CD4-positive, alpha-beta T cell (primary cell): ENCODE measurements at regions not wholly inside any gene's neighbourhood (a gene's known extent, or its start where the extent isn't known, plus 50 kb on each side); places are given as distances from the start of the nearest gene placed in this dataset.

Experiments used
- ATAC-seq: fragments of 200-7000 bp; cut with Tn5 transposase; one replicate; pipeline ENCODE4 v1.10.0; 2022; ENCODE audit warnings: mild to moderate bottlenecking; ENCODE audit not compliant: poor library complexity
- CTCF ChIA-PET: fragments of 350-600 bp; sonication (Branson Sonifier 250); formaldehyde crosslinking; loops from one replicate; lab custom pipeline; 2021; ENCODE audit warnings: antibody characterized with exemption, inconsistent platforms; lab: Charles Lee
- POLR2A ChIA-PET: fragments of 350-600 bp; sonication (Branson Sonifier 250); formaldehyde crosslinking; loops from one replicate; lab custom pipeline; 2021; ENCODE audit warnings: antibody characterized with exemption, inconsistent platforms; lab: Charles Lee
- DNase-seq, 14 experiments: peaks; one replicate each; pipeline ENCODE4 v3.0.0-alpha.2; 2013 to 2020; ENCODE audit warnings: mixed read lengths in 2 of 14
- H3K27ac ChIP-seq, 2 donors: one replicate each; pipeline versions ENCODE4 v1.5.1 to v1.7.0; 2013; ENCODE audit warnings: low read length in 2 of 2, low read depth in 1 of 2, mild to moderate bottlenecking in 1 of 2
- H3K27me3 ChIP-seq, 2 experiments: 1 replicate in 1 of 2; 2 replicates in 1 of 2; pipeline versions ENCODE4 v1.6.1 to v1.7.0; 2013; ENCODE audit warnings: low read length in 2 of 2, control low read depth in 1 of 2, mild to moderate bottlenecking in 1 of 2, moderate library complexity in 1 of 2; ENCODE audit not compliant: insufficient read depth in 2 of 2, control insufficient read depth in 1 of 2
- H3K36me3 ChIP-seq: one replicate; pipeline ENCODE4 v1.6.1; 2013; ENCODE audit warnings: low read length, control low read depth; ENCODE audit not compliant: insufficient read depth
- H3K4me1 ChIP-seq: one replicate; pipeline ENCODE4 v1.6.1; 2013; ENCODE audit warnings: low read length, control low read depth; ENCODE audit not compliant: insufficient read depth
- H3K4me3 ChIP-seq: one replicate; pipeline ENCODE4 v1.5.1; 2013; ENCODE audit warnings: mild to moderate bottlenecking, low read length, moderate library complexity
- H3K9me3 ChIP-seq, 2 experiments: 1 replicate in 1 of 2; 2 replicates in 1 of 2; pipeline versions ENCODE4 v1.6.1 to v1.7.0; 2013; ENCODE audit warnings: low read length in 2 of 2, mild to moderate bottlenecking in 2 of 2, control low read depth in 1 of 2, moderate library complexity in 1 of 2; ENCODE audit not compliant: control insufficient read depth in 1 of 2, insufficient read depth in 1 of 2
- H3K27ac Mint-ChIP-seq: one replicate; pipeline ENCODE4 v1.8.0; 2020; ENCODE audit warnings: mixed read lengths
- H3K27me3 Mint-ChIP-seq: one replicate; pipeline ENCODE4 v1.8.0; 2021; ENCODE audit warnings: mixed read lengths
- H3K36me3 Mint-ChIP-seq: one replicate; pipeline ENCODE4 v1.8.0; 2021; ENCODE audit warnings: low read depth, mixed read lengths
- H3K4me1 Mint-ChIP-seq: one replicate; pipeline ENCODE4 v1.8.0; 2021; ENCODE audit warnings: low read depth, mixed read lengths
- H3K4me3 Mint-ChIP-seq: one replicate; pipeline ENCODE4 v1.8.0; 2020; ENCODE audit warnings: mild to moderate bottlenecking, mixed read lengths
- H3K9me3 Mint-ChIP-seq: one replicate; pipeline ENCODE4 v1.8.0; 2020; ENCODE audit warnings: mixed read lengths
- intact Hi-C, 2 experiments: fragments of 100-400 bp; cut with DNase I in 1 of 2; cut with micrococcal nuclease in 1 of 2; formaldehyde crosslinking; loops; one replicate each; pipeline versions ENCODE4 v1.15.1 to v1.9.0; 2023 to 2025; cut with DNase I, micrococcal nuclease
- TF ChIP-seq, protein P1 (sequence below): fragments of 200-600 bp; IDR thresholded peaks from one replicate; pipeline ENCODE4 v1.8.0; 2022; ENCODE audit warnings: antibody characterized with exemption, mild to moderate bottlenecking

DNA sequence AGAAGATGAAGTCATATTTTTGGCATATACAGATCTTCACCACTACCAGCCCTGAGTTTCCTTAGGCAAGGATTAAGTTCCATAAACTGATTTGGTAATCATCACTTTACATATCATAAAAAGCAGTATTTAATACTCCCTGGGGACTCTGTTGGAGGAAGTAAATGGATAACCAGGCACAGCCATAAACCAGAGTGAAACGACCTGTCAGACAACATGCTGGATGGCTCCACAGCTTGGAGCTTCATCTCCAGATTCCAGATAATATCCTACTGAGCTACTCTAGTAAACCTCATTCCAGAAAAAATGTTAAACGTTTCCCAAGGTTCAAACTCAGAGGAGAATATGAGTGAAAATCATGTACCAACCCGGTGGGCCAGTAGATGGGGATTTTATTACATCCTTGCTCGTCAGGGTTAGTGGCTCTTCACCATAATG lies 109.2 kb downstream of the BASP1 start:
- no peak overlapping the region for H3K27ac ChIP-seq
- no peaks in the 10 kb centered on the region for H3K27me3 ChIP-seq
- intact Hi-C loops = no loop called here
- Mint-ChIP-seq H3K4me1 (no peaks in the 10 kb centered on the region), H3K27ac (no peak overlapping the region), H3K36me3 (no peaks in the 10 kb centered on the region), H3K9me3 (peaks cover 2% of the 10 kb centered on the region), H3K4me3 (no peak overlapping the region), H3K27me3 (no peaks in the 10 kb centered on the region)
- POLR2A ChIA-PET = no interaction called here
- peaks cover 0 to 7% of the 10 kb centered on the region in 2 experiments for H3K9me3 ChIP-seq
- DNase-seq (no peak), ATAC-seq (no peak)
- no peaks in the 10 kb centered on the region for H3K4me1 ChIP-seq
- TF ChIP-seq, protein P1, sequence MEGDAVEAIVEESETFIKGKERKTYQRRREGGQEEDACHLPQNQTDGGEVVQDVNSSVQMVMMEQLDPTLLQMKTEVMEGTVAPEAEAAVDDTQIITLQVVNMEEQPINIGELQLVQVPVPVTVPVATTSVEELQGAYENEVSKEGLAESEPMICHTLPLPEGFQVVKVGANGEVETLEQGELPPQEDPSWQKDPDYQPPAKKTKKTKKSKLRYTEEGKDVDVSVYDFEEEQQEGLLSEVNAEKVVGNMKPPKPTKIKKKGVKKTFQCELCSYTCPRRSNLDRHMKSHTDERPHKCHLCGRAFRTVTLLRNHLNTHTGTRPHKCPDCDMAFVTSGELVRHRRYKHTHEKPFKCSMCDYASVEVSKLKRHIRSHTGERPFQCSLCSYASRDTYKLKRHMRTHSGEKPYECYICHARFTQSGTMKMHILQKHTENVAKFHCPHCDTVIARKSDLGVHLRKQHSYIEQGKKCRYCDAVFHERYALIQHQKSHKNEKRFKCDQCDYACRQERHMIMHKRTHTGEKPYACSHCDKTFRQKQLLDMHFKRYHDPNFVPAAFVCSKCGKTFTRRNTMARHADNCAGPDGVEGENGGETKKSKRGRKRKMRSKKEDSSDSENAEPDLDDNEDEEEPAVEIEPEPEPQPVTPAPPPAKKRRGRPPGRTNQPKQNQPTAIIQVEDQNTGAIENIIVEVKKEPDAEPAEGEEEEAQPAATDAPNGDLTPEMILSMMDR = no peak
- no peaks in the 10 kb centered on the region for H3K36me3 ChIP-seq
- no peak overlapping the region for H3K4me3 ChIP-seq
- CTCF ChIA-PET = no interaction called here

DNA sequence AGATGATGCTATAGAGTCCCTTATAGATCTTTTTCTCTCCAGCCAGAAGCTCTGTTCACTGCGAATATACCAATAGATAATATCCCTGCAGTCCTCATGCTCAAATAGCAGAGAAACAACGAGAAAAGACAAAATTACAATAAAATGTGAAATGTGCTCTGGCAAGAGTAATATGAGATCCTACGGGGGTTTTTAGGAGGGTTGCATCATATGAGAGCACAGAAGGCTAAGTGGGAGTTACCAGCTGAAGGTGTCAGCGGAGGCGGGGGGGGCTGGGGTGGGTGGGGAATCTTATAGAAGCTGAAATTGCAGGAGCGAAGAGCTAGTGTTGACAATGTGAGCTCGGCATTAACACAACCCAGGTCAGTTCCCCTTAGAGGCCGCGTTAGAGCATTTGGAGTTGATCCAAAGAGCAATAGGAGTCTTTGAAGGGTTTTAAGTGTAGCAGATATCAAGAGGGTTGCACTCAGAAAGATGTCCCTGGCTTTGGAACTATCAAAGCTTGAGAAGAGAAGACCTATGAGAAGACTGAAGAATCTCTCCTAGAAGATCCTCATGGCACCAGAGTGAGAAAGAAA lies 109.7 kb downstream of the BASP1 start:
- Histone ChIP-seq H3K4me1 (no peaks in the 10 kb centered on the region), H3K4me3 (no peak overlapping the region), H3K27me3 (no peaks in the 10 kb centered on the region), H3K9me3 (peaks cover 0 to 12% of the 10 kb centered on the region in 2 experiments), H3K36me3 (no peaks in the 10 kb centered on the region), H3K27ac (no peak overlapping the region)
- no peak for ATAC-seq
- Mint-ChIP-seq H3K4me3 (no peak overlapping the region), H3K4me1 (no peaks in the 10 kb centered on the region), H3K27ac (no peak overlapping the region), H3K9me3 (peaks cover 4% of the 10 kb centered on the region), H3K27me3 (no peaks in the 10 kb centered on the region), H3K36me3 (no peaks in the 10 kb centered on the region)
- CTCF ChIA-PET = no interaction called here
- TF ChIP-seq, protein P1 = no peak
- DNase-seq = no peak
- POLR2A ChIA-PET = no interaction called here
- intact Hi-C loops = no loop called here

DNA sequence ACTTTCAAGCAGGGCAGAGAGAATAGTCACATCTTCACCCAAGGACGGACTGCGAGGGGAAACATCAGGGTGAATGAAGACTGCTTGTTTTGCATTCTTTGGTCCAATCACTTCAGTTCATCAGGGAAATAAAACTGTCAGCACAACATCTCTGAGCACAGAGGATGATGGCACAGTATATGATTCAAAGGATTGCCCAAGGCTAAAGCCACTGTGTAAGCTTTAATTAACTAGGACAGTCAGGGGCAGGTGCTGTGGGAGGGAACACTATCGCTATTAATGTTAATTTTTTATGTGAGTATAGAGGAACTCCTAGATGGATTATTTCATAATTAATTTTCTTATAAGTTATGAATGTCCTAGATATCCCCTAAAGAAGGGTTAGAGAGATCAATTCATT lies 112.1 kb downstream of the BASP1 start:
- Mint-ChIP-seq H3K27me3 (no peaks in the 10 kb centered on the region), H3K4me3 (no peak overlapping the region), H3K27ac (no peak overlapping the region), H3K4me1 (no peaks in the 10 kb centered on the region), H3K36me3 (no peaks in the 10 kb centered on the region), H3K9me3 (peaks cover 13% of the 10 kb centered on the region)
- TF ChIP-seq, protein P1 = no peak
- DNase-seq (no peak), ATAC-seq (no peak)
- Histone ChIP-seq H3K27me3 (no peaks in the 10 kb centered on the region), H3K4me3 (no peak overlapping the region), H3K4me1 (no peaks in the 10 kb centered on the region), H3K9me3 (peaks cover 0 to 8% of the 10 kb centered on the region in 2 experiments), H3K36me3 (no peaks in the 10 kb centered on the region), H3K27ac (no peak overlapping the region)
- intact Hi-C loops = no loop called here
- POLR2A ChIA-PET = no interaction called here
- CTCF ChIA-PET = no interaction called here
